ENCODE measurements at regions not wholly inside any gene's neighbourhood (a gene's known extent, or its start where the extent isn't known, plus 50 kb on each side); places are given as distances from the start of the nearest gene placed in this dataset.
"Not testable (repeated sequence)": the region's sequence is repeated elsewhere in the genome, so short reads cannot be mapped to it uniquely, and the experiment has no call there.

DNA sequence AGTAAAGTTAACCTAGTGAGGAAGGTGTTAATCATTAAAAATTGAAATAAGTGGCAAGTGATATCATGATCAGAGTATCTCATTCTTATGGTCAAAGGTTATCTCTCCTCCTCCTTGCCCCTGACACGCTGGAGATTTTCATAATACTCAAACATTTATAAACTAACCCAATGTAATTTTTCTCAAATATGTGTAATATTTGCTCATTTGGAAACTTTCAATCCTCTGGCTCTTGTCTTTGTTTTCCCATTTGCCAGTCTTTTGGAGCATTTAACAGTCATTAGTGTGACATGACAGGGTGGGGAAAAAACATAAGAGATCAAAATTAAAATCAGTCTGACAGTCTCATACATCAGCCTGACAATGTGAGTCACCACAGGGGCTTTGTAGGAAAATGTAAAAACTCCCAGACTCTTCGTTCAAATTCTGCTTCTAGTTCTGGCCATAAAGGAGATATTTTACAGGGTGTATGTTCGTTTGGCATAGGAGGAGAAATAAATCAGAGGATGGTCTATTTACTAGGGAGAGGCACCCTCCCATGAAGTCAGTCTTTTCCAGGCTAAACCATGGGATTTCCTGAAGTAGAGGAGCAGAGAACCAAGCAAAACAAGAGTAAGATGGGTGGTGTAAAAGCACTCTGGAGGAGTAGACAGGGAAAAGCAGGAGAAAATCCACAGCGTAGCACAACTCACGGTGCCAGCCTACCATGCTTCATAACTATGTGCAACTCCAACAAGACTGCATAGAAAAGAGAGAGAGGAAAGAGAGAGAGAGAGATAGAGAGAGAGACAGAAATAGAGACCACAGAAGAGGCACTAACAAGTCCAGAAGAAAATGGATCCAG, 369.2 kb upstream of the PDE3A start:
- 100% methylated on average over 3 of the region's 5 CpGs for WGBS (ENCODE audit: insufficient coverage)
- H3K4me3 ChIP-seq (ENCODE audit: control insufficient read depth in 1 of 7, extremely low read depth in 1 of 7, insufficient read depth in 4 of 7, low read depth in 2 of 7, low read length in 6 of 7), result no peak overlapping the region
- CTCF ChIA-PET, result no interaction called here
- no peaks in the 10 kb centered on the region for H3K36me3 ChIP-seq (ENCODE audit: control insufficient read depth in 4 of 4, insufficient read depth in 4 of 4, low read length in 3 of 4)
- POLR2A ChIA-PET, result no interaction called here
- no peaks in the 10 kb centered on the region for H3K9me3 ChIP-seq (ENCODE audit: control extremely low read depth in 1 of 5, control insufficient read depth in 4 of 5, insufficient read depth in 2 of 5, low read depth in 1 of 5, low read length in 4 of 5)
- no peak overlapping the region for H3K27ac ChIP-seq (ENCODE audit: insufficient read depth in 1 of 2, low read depth in 1 of 2, low read length in 2 of 2, poor library complexity in 1 of 2, severe bottlenecking in 2 of 2)
- no peaks in the 10 kb centered on the region for H3K27me3 ChIP-seq (replicated peaks in 2 of 5; ENCODE audit: control insufficient read depth in 4 of 5, insufficient read depth in 5 of 5, low read length in 4 of 5)
- H3K4me1 ChIP-seq (ENCODE audit: control extremely low read depth in 1 of 4, control insufficient read depth in 4 of 4, insufficient read depth in 4 of 4, low read length in 3 of 4), result no peaks in the 10 kb centered on the region
- no peak for DNase-seq

- Histone ChIP-seq H3K4me1 (ENCODE audit: control extremely low read depth in 1 of 4, control insufficient read depth in 4 of 4, insufficient read depth in 4 of 4, low read length in 3 of 4) (no peaks in the 10 kb centered on the region), H3K9me3 (ENCODE audit: control extremely low read depth in 1 of 5, control insufficient read depth in 4 of 5, insufficient read depth in 2 of 5, low read depth in 1 of 5, low read length in 4 of 5) (no peaks in the 10 kb centered on the region), H3K36me3 (ENCODE audit: control insufficient read depth in 4 of 4, insufficient read depth in 4 of 4, low read length in 3 of 4) (no peaks in the 10 kb centered on the region), H3K4me3 (ENCODE audit: control insufficient read depth in 1 of 7, extremely low read depth in 1 of 7, insufficient read depth in 4 of 7, low read depth in 2 of 7, low read length in 6 of 7) (no peak overlapping the region), H3K27me3 (replicated peaks in 2 of 5; ENCODE audit: control insufficient read depth in 4 of 5, insufficient read depth in 5 of 5, low read length in 4 of 5) (no peaks in the 10 kb centered on the region), H3K27ac (ENCODE audit: insufficient read depth in 1 of 2, low read depth in 1 of 2, low read length in 2 of 2, poor library complexity in 1 of 2, severe bottlenecking in 2 of 2) (no peak overlapping the region)
- DNase-seq, result no peak
- POLR2A ChIA-PET, result interaction anchor here (0.7 kb wide), 1 partner anchor 28 kb away, joined by 3 read pairs; no protein-coding TSS in a partner anchor
- WGBS (ENCODE audit: insufficient coverage), result no CpG with 5 or more reads among the region's 1 CpG
- CTCF ChIA-PET, result no interaction called here
Measured at GRCh38 chr12:19999805-20000138, 368.6 kb upstream of the PDE3A start.

DNA sequence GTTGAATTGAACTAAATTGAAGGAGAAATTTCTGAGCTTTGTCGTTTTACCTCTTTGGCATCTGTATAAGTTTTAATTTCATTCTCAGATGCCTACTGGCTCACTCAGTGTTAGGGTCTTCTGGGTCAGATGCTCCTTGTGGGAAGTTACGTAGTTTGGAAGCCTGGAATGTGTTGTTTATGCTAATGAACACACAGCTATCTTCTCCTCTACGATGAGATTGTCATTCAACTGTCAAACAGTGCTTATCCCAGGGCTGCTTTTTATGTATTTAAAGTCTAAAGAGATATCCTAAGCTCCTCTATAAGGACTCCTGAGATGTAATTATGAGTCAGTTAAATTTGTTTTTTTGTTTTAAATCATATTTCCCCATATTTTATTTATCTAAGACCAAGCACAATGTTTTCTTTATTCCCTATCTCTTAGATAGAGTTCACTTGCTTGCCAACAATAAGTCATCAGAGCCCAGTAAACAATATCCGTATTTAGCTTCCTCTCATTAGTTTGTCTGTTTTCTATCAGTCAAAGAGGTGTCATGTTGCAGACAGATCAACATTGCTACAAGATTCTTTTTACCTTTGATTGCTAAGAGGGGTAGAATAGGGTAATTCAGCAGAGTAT, 368.0 kb upstream of the PDE3A start:
- H3K36me3 ChIP-seq (ENCODE audit: control insufficient read depth in 4 of 4, insufficient read depth in 4 of 4, low read length in 3 of 4), result no peaks in the 10 kb centered on the region
- ChIA-PET CTCF (no interaction called here), POLR2A (interaction anchor here (0.7 kb wide), 1 partner anchor 28 kb away, joined by 3 read pairs; no protein-coding TSS in a partner anchor)
- DNase-seq, result no peak
- H3K4me3 ChIP-seq (ENCODE audit: control insufficient read depth in 1 of 7, extremely low read depth in 1 of 7, insufficient read depth in 4 of 7, low read depth in 2 of 7, low read length in 6 of 7), result no peak overlapping the region
- no peaks in the 10 kb centered on the region for H3K27me3 ChIP-seq (replicated peaks in 2 of 5; ENCODE audit: control insufficient read depth in 4 of 5, insufficient read depth in 5 of 5, low read length in 4 of 5)
- H3K4me1 ChIP-seq (ENCODE audit: control extremely low read depth in 1 of 4, control insufficient read depth in 4 of 4, insufficient read depth in 4 of 4, low read length in 3 of 4), result no peaks in the 10 kb centered on the region
- no peak overlapping the region for H3K27ac ChIP-seq (ENCODE audit: insufficient read depth in 1 of 2, low read depth in 1 of 2, low read length in 2 of 2, poor library complexity in 1 of 2, severe bottlenecking in 2 of 2)
- WGBS (ENCODE audit: insufficient coverage), result 100% methylated on average over 1 of the region's 4 CpGs
- H3K9me3 ChIP-seq (ENCODE audit: control extremely low read depth in 1 of 5, control insufficient read depth in 4 of 5, insufficient read depth in 2 of 5, low read depth in 1 of 5, low read length in 4 of 5), result no peaks in the 10 kb centered on the region

DNA sequence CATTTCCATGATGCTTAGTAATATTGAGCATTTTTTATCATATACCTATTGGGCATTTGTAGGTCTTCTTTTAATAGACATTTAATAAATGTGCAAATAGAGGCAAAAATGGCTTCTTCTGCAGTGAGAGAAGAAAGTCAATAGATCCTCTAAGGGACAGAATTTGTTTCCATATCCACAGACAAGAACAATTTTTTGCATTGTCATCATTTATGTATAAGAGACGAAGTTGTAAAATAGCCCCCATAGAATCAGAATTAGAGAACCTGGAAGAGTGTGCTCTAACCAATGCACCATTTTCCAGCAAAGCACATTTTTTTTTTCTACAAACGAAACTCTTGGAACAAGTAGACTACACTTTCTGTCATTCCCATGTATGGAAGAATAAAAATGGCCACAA, 365.1 kb upstream of the PDE3A start:
- Histone ChIP-seq H3K4me1 (ENCODE audit: control extremely low read depth in 1 of 4, control insufficient read depth in 4 of 4, insufficient read depth in 4 of 4, low read length in 3 of 4) (no peaks in the 10 kb centered on the region), H3K9me3 (ENCODE audit: control extremely low read depth in 1 of 5, control insufficient read depth in 4 of 5, insufficient read depth in 2 of 5, low read depth in 1 of 5, low read length in 4 of 5) (no peaks in the 10 kb centered on the region), H3K27ac (ENCODE audit: insufficient read depth in 1 of 2, low read depth in 1 of 2, low read length in 2 of 2, poor library complexity in 1 of 2, severe bottlenecking in 2 of 2) (no peak overlapping the region), H3K36me3 (ENCODE audit: control insufficient read depth in 4 of 4, insufficient read depth in 4 of 4, low read length in 3 of 4) (no peaks in the 10 kb centered on the region), H3K27me3 (replicated peaks in 2 of 5; ENCODE audit: control insufficient read depth in 4 of 5, insufficient read depth in 5 of 5, low read length in 4 of 5) (no peaks in the 10 kb centered on the region), H3K4me3 (ENCODE audit: control insufficient read depth in 1 of 7, extremely low read depth in 1 of 7, insufficient read depth in 4 of 7, low read depth in 2 of 7, low read length in 6 of 7) (no peak overlapping the region)
- ChIA-PET POLR2A (no interaction called here), CTCF (no interaction called here)
- 83% methylated on average over 1 of the region's 2 CpGs for WGBS (ENCODE audit: insufficient coverage)
- DNase-seq, result no peak

- Histone ChIP-seq H3K36me3 (ENCODE audit: control insufficient read depth in 4 of 4, insufficient read depth in 4 of 4, low read length in 3 of 4) (no peaks in the 10 kb centered on the region), H3K27me3 (replicated peaks in 2 of 5; ENCODE audit: control insufficient read depth in 4 of 5, insufficient read depth in 5 of 5, low read length in 4 of 5) (no peaks in the 10 kb centered on the region), H3K4me1 (ENCODE audit: control extremely low read depth in 1 of 4, control insufficient read depth in 4 of 4, insufficient read depth in 4 of 4, low read length in 3 of 4) (no peaks in the 10 kb centered on the region), H3K9me3 (ENCODE audit: control extremely low read depth in 1 of 5, control insufficient read depth in 4 of 5, insufficient read depth in 2 of 5, low read depth in 1 of 5, low read length in 4 of 5) (no peaks in the 10 kb centered on the region), H3K4me3 (ENCODE audit: control insufficient read depth in 1 of 7, extremely low read depth in 1 of 7, insufficient read depth in 4 of 7, low read depth in 2 of 7, low read length in 6 of 7) (no peak overlapping the region), H3K27ac (ENCODE audit: insufficient read depth in 1 of 2, low read depth in 1 of 2, low read length in 2 of 2, poor library complexity in 1 of 2, severe bottlenecking in 2 of 2) (no peak overlapping the region)
- CTCF ChIA-PET, result no interaction called here
- POLR2A ChIA-PET, result no interaction called here
- DNase-seq, result no peak
- WGBS (ENCODE audit: insufficient coverage), result 100% methylated on average over 1 of the region's 2 CpGs
Measured at GRCh38 chr12:20004952-20005351, 363.4 kb upstream of the PDE3A start.

DNA sequence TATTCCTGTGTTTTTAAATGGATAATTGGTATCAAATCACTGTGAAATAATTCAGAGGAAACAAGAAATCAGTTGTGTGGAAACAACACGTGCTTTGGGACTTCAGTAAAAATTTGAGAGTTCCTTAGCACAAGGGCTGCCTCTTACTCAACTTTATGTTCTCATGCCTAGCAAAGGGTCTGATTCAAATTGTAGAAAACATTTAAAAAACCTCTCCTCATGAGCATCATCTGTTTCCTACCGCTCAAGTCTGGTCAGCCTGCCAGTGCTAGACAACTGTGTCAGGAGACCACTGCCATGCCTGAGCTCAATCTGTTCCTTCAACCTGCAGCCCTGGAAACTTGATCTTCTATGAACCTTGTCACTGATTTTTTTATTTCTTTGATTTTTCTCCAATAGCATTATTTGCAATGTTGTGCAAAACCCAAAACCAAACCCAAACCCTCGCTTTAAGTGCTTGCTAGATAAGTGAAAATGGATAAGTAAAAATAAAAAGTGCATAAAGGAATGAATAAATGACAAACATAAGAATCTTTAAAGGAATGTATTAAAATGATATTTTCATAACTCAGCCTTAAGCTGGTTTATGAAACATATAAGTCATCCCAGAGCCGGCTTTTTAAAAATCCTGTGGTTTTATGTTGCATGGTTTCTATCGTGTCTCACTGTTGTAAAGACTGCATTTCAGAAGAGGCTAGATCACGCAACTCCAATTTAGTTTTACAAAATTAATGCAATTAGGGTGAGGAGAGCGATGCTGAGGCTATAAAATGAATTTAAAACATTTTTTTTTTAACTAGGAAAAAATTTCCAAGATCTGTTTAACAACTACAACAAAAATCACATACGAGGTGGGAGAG, 361.2 kb upstream of the PDE3A start:
- DNase-seq, result no peak
- Histone ChIP-seq H3K4me3 (ENCODE audit: control insufficient read depth in 1 of 7, extremely low read depth in 1 of 7, insufficient read depth in 4 of 7, low read depth in 2 of 7, low read length in 6 of 7) (no peak overlapping the region), H3K27ac (ENCODE audit: insufficient read depth in 1 of 2, low read depth in 1 of 2, low read length in 2 of 2, poor library complexity in 1 of 2, severe bottlenecking in 2 of 2) (no peak overlapping the region), H3K9me3 (ENCODE audit: control extremely low read depth in 1 of 5, control insufficient read depth in 4 of 5, insufficient read depth in 2 of 5, low read depth in 1 of 5, low read length in 4 of 5) (no peaks in the 10 kb centered on the region), H3K27me3 (replicated peaks in 2 of 5; ENCODE audit: control insufficient read depth in 4 of 5, insufficient read depth in 5 of 5, low read length in 4 of 5) (no peaks in the 10 kb centered on the region), H3K36me3 (ENCODE audit: control insufficient read depth in 4 of 4, insufficient read depth in 4 of 4, low read length in 3 of 4) (no peaks in the 10 kb centered on the region), H3K4me1 (ENCODE audit: control extremely low read depth in 1 of 4, control insufficient read depth in 4 of 4, insufficient read depth in 4 of 4, low read length in 3 of 4) (no peaks in the 10 kb centered on the region)
- 84% methylated on average over 2 of the region's 8 CpGs for WGBS (ENCODE audit: insufficient coverage)
- ChIA-PET POLR2A (no interaction called here), CTCF (no interaction called here)

DNA sequence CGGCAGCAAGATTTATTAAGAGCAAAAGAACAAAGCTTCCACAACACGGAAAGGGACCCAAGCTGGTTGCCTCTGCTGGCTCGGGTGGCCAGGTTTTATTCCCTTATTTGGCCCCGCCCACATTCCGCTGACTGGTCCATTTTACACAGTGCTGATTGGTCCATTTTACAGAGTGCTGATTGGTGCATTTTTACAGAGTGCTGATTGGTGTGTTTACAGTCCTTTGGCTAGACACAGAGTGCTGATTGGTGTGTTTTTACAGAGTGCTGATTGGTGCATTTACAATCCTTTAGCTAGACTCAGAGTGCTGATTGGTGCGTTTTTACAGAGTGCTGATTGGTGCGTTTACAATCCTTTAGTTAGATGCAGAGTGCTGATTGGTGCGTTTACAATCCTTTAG, 358.4 kb upstream of the PDE3A start:
- H3K9me3 ChIP-seq (ENCODE audit: control extremely low read depth in 1 of 5, control insufficient read depth in 4 of 5, insufficient read depth in 2 of 5, low read depth in 1 of 5, low read length in 4 of 5); H3K27me3 ChIP-seq (replicated peaks in 2 of 5; ENCODE audit: control insufficient read depth in 4 of 5, insufficient read depth in 5 of 5, low read length in 4 of 5); DNase-seq; CTCF ChIA-PET; H3K4me1 ChIP-seq (ENCODE audit: control extremely low read depth in 1 of 4, control insufficient read depth in 4 of 4, insufficient read depth in 4 of 4, low read length in 3 of 4); H3K27ac ChIP-seq (ENCODE audit: insufficient read depth in 1 of 2, low read depth in 1 of 2, low read length in 2 of 2, poor library complexity in 1 of 2, severe bottlenecking in 2 of 2); H3K4me3 ChIP-seq (ENCODE audit: control insufficient read depth in 1 of 7, extremely low read depth in 1 of 7, insufficient read depth in 4 of 7, low read depth in 2 of 7, low read length in 6 of 7); POLR2A ChIA-PET; H3K36me3 ChIP-seq (ENCODE audit: control insufficient read depth in 4 of 4, insufficient read depth in 4 of 4, low read length in 3 of 4): not testable (repeated sequence)
- WGBS (ENCODE audit: insufficient coverage), result 100% methylated on average over 8 of the region's 8 CpGs

Data from common myeloid progenitor, CD34-positive (primary cell).